HG03064 (cell line): ENCODE measurements at regions not wholly inside any gene's neighbourhood (a gene's known extent, or its start where the extent isn't known, plus 50 kb on each side); places are given as distances from the start of the nearest gene placed in this dataset.

Source experiments
- ATAC-seq: cut with Tn5 transposase; IDR thresholded peaks from one replicate; pipeline ENCODE4 v1.9.1; 2021; ENCODE audit warnings: low read depth; ENCODE audit not compliant: unreplicated experiment

DNA sequence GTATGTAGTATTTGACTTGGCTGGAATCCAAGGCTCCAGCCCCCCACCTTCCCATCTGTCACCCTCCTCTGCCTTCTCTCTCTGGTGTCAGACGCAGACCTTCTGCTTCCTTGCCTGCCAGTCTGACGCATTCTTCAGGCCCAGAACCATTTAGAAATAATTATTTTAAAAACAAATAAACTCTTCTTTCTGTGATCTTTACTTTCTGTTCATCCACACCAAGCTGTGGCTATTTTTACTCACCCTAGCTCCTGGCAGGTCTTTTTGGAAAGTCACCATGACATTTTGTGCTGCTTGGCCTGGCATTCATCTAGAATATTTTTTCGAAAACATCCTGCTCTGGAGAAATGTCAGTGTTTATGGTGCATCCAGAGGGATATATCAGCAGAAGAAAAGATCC, 330.7 kb upstream of the ASIC2 start:
- no peak for ATAC-seq

- ATAC-seq: no peak
Measured at GRCh38 chr17:33628500-33629346, 335.6 kb upstream of the ASIC2 start.

GRCh38 chr17:33633446-33633845, 340.4 kb upstream of the ASIC2 start:
- no peak for ATAC-seq

- ATAC-seq: no peak
Measured at GRCh38 chr17:33637534-33637933, 344.4 kb upstream of the ASIC2 start.

DNA sequence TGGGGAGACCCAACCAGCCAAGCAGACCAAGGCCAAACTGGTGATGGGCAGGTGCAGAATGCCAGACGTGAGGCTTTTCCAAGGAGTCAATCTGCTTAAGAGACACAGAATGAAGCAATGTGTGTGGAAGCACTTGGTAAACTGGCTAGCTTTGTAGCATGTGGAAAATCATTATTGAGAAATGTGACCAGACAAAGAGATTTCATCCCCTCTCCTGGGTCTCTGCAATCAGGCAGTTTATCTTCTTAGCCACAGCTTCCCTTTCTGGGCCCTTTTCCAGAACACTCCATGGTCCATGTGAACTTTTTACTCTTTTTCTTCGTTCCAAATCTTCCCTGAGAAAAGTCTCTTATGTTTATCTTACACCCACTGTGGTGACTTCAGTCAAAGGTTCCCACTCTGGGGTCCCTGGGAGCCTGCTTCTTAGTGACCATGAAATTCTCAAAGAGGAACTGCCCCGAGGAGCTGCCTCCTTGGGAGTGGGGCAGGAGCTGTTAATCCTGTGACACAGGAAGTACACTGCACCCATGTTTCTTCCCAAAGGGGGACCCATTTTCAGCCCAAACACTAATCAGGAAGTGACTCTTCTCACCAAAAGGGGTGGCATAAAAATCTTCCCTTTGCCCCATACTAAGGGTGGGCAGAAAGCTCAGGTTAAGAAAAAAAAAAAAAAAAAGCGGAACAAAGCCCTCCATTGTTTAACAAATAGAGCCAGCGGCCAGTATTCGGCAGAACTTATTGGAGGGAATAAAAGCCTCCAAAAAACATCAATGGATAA, 346.2 kb upstream of the ASIC2 start:
- ATAC-seq: no peak

DNA sequence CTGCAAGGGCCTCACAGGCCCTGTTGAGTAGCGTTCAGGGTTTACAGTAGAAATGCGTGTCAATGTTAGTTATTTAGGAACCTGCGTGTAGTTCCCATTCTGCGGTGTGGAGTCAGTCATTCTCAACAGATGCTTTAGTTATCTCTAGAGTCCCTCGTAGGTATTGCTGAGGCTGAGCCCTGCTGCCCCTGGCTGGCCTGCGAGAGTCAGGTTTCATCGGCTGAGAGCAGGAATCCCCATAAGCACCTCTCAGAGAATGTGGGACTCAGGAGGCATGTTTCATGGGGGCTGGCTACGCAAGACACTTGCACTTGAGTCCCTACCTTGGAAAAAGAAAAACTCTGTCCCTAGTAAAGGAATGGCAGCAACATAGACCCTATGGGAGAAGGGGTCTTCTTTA, 347.5 kb upstream of the ASIC2 start:
- no peak for ATAC-seq

GRCh38 chr17:33642002-33642401, 348.9 kb upstream of the ASIC2 start:
- no peak for ATAC-seq

DNA sequence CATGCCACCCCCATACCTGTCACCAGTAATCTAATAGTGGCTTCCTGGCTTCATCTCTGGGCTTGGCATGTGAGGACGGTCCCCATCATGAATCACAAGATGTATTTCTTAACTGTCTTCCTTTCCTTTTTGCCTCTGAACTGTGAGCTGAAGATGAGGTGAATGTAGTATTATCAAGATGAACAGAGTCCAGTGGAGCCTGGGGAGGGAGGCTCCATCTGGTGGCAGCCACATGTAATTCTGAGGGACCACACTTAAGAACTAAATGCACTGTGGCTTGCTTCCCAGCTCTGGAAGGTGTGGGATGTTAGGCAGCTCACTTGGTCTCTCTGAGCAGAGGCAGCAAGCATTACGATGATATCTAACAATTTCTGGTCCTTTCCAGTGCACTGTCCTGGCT, 354.9 kb upstream of the ASIC2 start:
- no peak for ATAC-seq

- ATAC-seq: no peak
Measured at GRCh38 chr17:33650304-33650703, 357.2 kb upstream of the ASIC2 start.

GRCh38 chr17:33651686-33652085, 358.6 kb upstream of the ASIC2 start:
- ATAC-seq: no peak

GRCh38 chr17:33652731-33653398, 359.8 kb upstream of the ASIC2 start:
- no peak for ATAC-seq

- no peak for ATAC-seq
Measured at GRCh38 chr17:33653399-33653788, 360.3 kb upstream of the ASIC2 start.

DNA sequence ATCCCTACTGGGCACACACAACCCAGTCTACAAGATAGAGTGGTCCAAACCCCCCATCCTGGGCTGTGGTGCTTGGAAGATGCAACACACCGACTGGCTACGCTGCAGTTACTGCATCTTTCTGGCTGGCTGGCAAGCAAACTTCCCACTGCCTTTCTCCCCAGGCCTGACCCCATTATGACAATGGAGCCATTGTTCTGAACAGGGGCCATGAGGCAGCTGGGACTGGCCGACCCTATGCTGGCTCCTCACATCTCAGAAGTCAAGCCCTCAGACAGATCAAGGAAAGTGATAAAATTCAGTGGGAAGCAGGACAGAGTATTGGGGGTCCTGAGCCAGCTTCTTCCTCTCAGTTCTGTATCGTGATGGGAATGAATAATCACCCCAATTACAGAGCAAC, 364.1 kb upstream of the ASIC2 start:
- ATAC-seq: no peak

GRCh38 chr17:33661975-33662374, 368.9 kb upstream of the ASIC2 start:
- no peak for ATAC-seq

- ATAC-seq: no peak
Measured at GRCh38 chr17:33664116-33664840, 371.2 kb upstream of the ASIC2 start.

DNA sequence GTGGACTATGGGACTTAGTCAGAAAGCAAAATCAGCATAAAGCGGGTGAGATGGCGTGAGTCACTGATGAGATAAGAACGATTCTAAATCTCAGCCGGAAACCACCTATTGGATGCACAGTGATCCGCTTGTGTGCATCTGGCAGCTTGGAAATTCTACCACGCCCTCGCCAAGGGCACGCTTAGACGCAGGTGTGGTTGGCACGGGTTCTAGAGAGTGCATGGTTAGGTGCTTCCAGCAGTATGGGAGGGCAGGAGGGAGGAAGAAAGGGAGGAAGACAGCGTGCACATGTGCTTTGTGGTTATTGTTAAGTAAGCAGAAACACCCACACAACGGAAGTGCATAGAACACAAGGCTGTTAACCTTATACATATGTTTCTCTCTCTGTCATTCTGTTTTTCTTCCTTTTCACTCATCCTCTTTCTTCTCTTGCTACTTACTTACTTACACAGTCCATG, 374.0 kb upstream of the ASIC2 start:
- no peak for ATAC-seq

DNA sequence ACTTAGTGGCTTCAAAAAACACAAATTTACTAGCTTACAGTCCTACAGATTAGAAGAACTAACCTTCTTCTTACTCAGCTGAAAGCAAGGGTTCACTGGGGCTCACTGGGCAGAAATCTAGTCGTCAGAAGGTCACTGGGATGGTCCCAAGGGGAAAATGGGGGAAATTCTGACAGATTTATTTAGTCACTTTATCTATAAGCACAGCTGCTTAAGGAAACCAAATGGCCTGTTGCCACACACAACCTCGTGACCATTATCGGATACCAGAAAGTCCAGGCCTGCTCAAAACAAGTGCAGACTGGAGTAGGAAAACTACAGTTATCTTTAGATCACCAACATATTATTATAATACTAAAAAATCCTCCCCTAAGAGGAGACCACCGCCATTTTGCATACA, 374.6 kb upstream of the ASIC2 start:
- no peak for ATAC-seq

DNA sequence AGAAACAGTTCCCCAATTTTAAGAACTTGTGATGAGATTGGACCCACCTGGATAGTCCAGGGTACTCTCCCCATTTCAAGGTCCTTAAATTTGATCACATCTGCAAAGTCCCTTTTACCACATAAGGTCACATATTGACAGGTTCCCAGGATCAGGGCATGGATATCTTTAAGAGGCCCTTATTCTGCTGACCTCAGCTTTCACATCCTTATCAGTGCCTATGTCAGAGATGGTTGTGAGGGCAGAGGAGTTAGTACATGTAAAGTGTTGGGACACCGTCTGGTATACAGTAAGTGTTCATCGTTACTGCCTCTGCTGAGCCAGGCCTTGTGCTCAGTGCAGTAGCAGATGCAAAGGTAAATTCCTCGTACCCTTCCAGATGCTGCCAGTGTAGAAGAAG, 375.4 kb upstream of the ASIC2 start:
- ATAC-seq: no peak

GRCh38 chr17:33671491-33671890, 378.4 kb upstream of the ASIC2 start:
- ATAC-seq: no peak

- no peak for ATAC-seq
Measured at GRCh38 chr17:33674685-33675084, 381.6 kb upstream of the ASIC2 start.

DNA sequence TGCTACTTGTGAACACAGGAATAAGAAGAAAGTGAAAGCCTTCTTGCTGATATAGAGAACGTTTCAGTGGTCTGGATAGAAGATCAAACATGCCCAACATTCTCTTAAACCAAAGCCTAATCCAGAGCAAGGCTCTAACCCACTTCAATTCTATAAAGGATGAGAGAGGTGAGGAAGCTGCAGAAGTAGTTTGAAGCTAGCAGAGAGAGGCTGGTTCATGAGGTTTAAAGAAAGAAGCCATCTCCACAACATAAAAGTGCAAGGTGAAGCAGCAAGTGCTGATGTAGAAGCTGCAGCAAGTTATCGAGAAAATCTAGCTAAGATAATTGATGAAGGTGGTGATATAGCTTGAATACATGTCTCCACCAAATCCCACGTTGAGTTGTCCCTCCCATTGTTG, 383.3 kb upstream of the ASIC2 start:
- no peak for ATAC-seq
